Stimulated activated effector memory CD8-positive, alpha-beta T cell treated with anti-CD3 and anti-CD28 coated beads, Interleukin-12 subunit alpha, Interleukin-12 subunit beta, amount 100 ng/mL, for 72 hours (primary cell): ENCODE measurements at regions not wholly inside any gene's neighbourhood (a gene's known extent, or its start where the extent isn't known, plus 50 kb on each side); places are given as distances from the start of the nearest gene placed in this dataset.

Experiments used
- ATAC-seq: fragments of 150-1000 bp; cut with Tn5 transposase; 2 replicates; pipeline ENCODE4 v1.10.0; 2021
- DNase-seq, 2 donors: peaks; one replicate each; pipeline ENCODE4 v3.0.0; 2021 to 2022; ENCODE audit warnings: low spot score in 2 of 2
- H3K27ac Mint-ChIP-seq: one replicate; pipeline ENCODE4 v1.8.0; 2022; ENCODE audit warnings: mild to moderate bottlenecking, mixed read lengths
- H3K36me3 Mint-ChIP-seq: one replicate; pipeline ENCODE4 v1.8.0; 2022; ENCODE audit warnings: mild to moderate bottlenecking, mixed read lengths
- H3K4me1 Mint-ChIP-seq: one replicate; pipeline ENCODE4 v1.8.0; 2022; ENCODE audit warnings: mixed read lengths
- H3K4me3 Mint-ChIP-seq: one replicate; pipeline ENCODE4 v1.8.0; 2022; ENCODE audit warnings: mild to moderate bottlenecking, mixed read lengths
- H3K9me3 Mint-ChIP-seq: one replicate; pipeline ENCODE4 v1.8.0; 2022; ENCODE audit warnings: mixed read lengths

GRCh38 chr7:1323178-1324027, 90.7 kb downstream of the UNCX start:
- H3K4me1 Mint-ChIP-seq, result no peaks in the 10 kb centered on the region
- no peak for DNase-seq
- no peaks in the 10 kb centered on the region for H3K9me3 Mint-ChIP-seq
- H3K27ac Mint-ChIP-seq, result no peak overlapping the region
- H3K4me3 Mint-ChIP-seq, result no peak overlapping the region
- H3K36me3 Mint-ChIP-seq, result no peaks in the 10 kb centered on the region
- ATAC-seq, result no peak

- Mint-ChIP-seq H3K4me1 (no peaks in the 10 kb centered on the region), H3K36me3 (no peaks in the 10 kb centered on the region), H3K9me3 (no peaks in the 10 kb centered on the region), H3K27ac (no peak overlapping the region), H3K4me3 (no peak overlapping the region)
- ATAC-seq (no peak), DNase-seq (no peak)
Measured at GRCh38 chr7:1324028-1324900, 91.6 kb downstream of the UNCX start.

GRCh38 chr7:1325246-1325645, 92.6 kb downstream of the UNCX start:
- ATAC-seq, result no peak
- no peaks in the 10 kb centered on the region for H3K4me1 Mint-ChIP-seq
- no peak for DNase-seq
- H3K4me3 Mint-ChIP-seq, result no peak overlapping the region
- H3K27ac Mint-ChIP-seq, result no peak overlapping the region
- no peaks in the 10 kb centered on the region for H3K36me3 Mint-ChIP-seq
- H3K9me3 Mint-ChIP-seq, result no peaks in the 10 kb centered on the region

- Mint-ChIP-seq H3K9me3 (no peaks in the 10 kb centered on the region), H3K27ac (no peak overlapping the region), H3K36me3 (no peaks in the 10 kb centered on the region), H3K4me1 (no peaks in the 10 kb centered on the region), H3K4me3 (no peak overlapping the region)
- DNase-seq (no peak), ATAC-seq (no peak)
Measured at GRCh38 chr7:1325646-1326510, 93.2 kb downstream of the UNCX start.

- DNase-seq, result no peak
- H3K4me1 Mint-ChIP-seq, result no peaks in the 10 kb centered on the region
- ATAC-seq, result no peak
- no peak overlapping the region for H3K4me3 Mint-ChIP-seq
- no peak overlapping the region for H3K27ac Mint-ChIP-seq
- H3K36me3 Mint-ChIP-seq, result no peaks in the 10 kb centered on the region
- H3K9me3 Mint-ChIP-seq, result no peaks in the 10 kb centered on the region
Measured at GRCh38 chr7:1326511-1326785, 93.8 kb downstream of the UNCX start.

- DNase-seq (no peak), ATAC-seq (no peak)
- H3K4me3 Mint-ChIP-seq, result no peak overlapping the region
- H3K27ac Mint-ChIP-seq, result no peak overlapping the region
- no peaks in the 10 kb centered on the region for H3K36me3 Mint-ChIP-seq
- H3K4me1 Mint-ChIP-seq, result no peaks in the 10 kb centered on the region
- H3K9me3 Mint-ChIP-seq, result no peaks in the 10 kb centered on the region
Measured at GRCh38 chr7:1329261-1329660, 96.6 kb downstream of the UNCX start.

GRCh38 chr7:1329966-1330800, 97.5 kb downstream of the UNCX start:
- Mint-ChIP-seq H3K27ac (no peak overlapping the region), H3K4me3 (no peak overlapping the region), H3K9me3 (no peaks in the 10 kb centered on the region), H3K36me3 (no peaks in the 10 kb centered on the region), H3K4me1 (no peaks in the 10 kb centered on the region)
- ATAC-seq (no peak), DNase-seq (no peak)

- Mint-ChIP-seq H3K27ac (no peak overlapping the region), H3K36me3 (no peaks in the 10 kb centered on the region), H3K9me3 (no peaks in the 10 kb centered on the region), H3K4me1 (no peaks in the 10 kb centered on the region), H3K4me3 (no peak overlapping the region)
- ATAC-seq (no peak), DNase-seq (no peak)
Measured at GRCh38 chr7:1330801-1331425, 98.2 kb downstream of the UNCX start.

GRCh38 chr7:1331561-1332467, 99.1 kb downstream of the UNCX start:
- Mint-ChIP-seq H3K9me3 (peaks cover 5% of the 10 kb centered on the region), H3K4me1 (no peaks in the 10 kb centered on the region), H3K36me3 (no peaks in the 10 kb centered on the region), H3K4me3 (no peak overlapping the region), H3K27ac (no peak overlapping the region)
- ATAC-seq (no peak), DNase-seq (no peak)

GRCh38 chr7:1336509-1336908, 103.8 kb downstream of the UNCX start:
- Mint-ChIP-seq H3K9me3 (peaks cover 13% of the 10 kb centered on the region), H3K4me3 (no peak overlapping the region), H3K36me3 (no peaks in the 10 kb centered on the region), H3K4me1 (no peaks in the 10 kb centered on the region), H3K27ac (no peak overlapping the region)
- DNase-seq, result no peak
- no peak for ATAC-seq

GRCh38 chr7:1339611-1340010, 106.9 kb downstream of the UNCX start:
- no peak for ATAC-seq
- DNase-seq, result no peak
- Mint-ChIP-seq H3K27ac (no peak overlapping the region), H3K4me1 (no peaks in the 10 kb centered on the region), H3K9me3 (peaks cover 15% of the 10 kb centered on the region), H3K36me3 (no peaks in the 10 kb centered on the region), H3K4me3 (no peak overlapping the region)

- Mint-ChIP-seq H3K36me3 (no peaks in the 10 kb centered on the region), H3K9me3 (peaks cover 15% of the 10 kb centered on the region), H3K27ac (no peak overlapping the region), H3K4me1 (no peaks in the 10 kb centered on the region), H3K4me3 (no peak overlapping the region)
- DNase-seq (no peak), ATAC-seq (no peak)
Measured at GRCh38 chr7:1340031-1340430, 107.4 kb downstream of the UNCX start.

GRCh38 chr7:1340461-1341360, 108.0 kb downstream of the UNCX start:
- H3K4me3 Mint-ChIP-seq, result no peak overlapping the region
- no peak for ATAC-seq
- no peak for DNase-seq
- H3K4me1 Mint-ChIP-seq, result no peaks in the 10 kb centered on the region
- H3K36me3 Mint-ChIP-seq, result no peaks in the 10 kb centered on the region
- peaks cover 15% of the 10 kb centered on the region for H3K9me3 Mint-ChIP-seq
- H3K27ac Mint-ChIP-seq, result no peak overlapping the region
